ENCODE measurements at regions not wholly inside any gene's neighbourhood (a gene's known extent, or its start where the extent isn't known, plus 50 kb on each side); places are given as distances from the start of the nearest gene placed in this dataset.
A peak's percentile ranks its signal among the peaks of the same experiment; 100 is the strongest.
"Not testable (repeated sequence)": the region's sequence is repeated elsewhere in the genome, so short reads cannot be mapped to it uniquely, and the experiment has no call there.

DNA sequence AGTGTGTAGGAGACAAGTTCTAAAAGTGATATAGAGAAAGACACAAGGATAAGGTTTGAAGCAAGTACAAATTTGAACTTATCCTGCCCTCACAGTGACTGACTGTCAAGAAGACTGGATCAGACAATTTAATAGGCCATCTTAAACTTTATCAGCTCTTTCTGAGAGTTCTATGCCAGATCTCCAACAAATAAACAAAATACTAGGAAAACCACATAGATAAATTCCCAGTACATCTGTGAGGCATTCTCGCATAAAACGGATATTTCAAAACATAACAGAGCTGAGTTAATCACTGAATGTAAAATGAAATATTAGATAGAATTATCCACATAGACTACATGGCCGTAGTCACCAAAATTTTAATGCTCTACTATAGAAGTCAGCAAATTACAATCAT, 120.9 kb upstream of the LUZP2 start:
- DNase-seq, result no peak

DNA sequence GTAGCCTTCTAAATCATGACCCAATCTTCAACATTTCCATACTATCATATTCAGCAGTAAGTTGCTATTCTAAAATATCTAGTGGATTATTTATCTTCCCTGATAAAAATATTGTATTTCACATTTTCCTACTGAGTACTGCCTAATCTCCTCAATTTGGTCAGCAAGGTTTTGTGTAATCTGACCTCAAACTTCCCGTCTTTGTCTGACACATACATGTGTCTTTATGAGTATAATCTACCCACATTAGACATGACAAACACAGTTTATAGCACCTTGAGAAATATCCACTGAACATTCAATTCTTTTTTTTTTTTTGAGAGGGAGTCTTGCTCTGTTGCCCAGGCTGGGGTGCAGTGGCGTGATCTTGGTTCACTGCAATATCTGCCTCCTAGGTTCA, 113.7 kb upstream of the LUZP2 start:
- no peak for DNase-seq

DNA sequence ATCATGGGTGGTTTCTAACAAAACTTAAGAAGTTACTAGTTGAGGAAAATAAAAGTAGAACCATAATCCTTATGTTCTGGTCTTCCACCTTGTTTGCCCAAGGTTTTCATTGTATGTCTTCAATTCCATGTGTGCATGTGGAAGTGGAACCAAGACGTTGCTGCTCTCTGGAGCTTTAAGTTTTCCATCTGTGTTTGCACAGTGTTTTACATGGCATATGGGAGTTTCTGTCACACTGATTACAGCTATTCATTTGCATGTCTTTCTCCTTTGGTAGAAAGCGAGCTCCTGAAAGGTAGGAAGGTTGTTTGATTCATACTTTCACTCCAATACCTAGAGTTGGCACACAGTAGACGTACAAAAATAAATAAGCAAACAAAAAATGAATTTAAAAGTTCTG, 112.6 kb upstream of the LUZP2 start:
- no peak for DNase-seq

DNA sequence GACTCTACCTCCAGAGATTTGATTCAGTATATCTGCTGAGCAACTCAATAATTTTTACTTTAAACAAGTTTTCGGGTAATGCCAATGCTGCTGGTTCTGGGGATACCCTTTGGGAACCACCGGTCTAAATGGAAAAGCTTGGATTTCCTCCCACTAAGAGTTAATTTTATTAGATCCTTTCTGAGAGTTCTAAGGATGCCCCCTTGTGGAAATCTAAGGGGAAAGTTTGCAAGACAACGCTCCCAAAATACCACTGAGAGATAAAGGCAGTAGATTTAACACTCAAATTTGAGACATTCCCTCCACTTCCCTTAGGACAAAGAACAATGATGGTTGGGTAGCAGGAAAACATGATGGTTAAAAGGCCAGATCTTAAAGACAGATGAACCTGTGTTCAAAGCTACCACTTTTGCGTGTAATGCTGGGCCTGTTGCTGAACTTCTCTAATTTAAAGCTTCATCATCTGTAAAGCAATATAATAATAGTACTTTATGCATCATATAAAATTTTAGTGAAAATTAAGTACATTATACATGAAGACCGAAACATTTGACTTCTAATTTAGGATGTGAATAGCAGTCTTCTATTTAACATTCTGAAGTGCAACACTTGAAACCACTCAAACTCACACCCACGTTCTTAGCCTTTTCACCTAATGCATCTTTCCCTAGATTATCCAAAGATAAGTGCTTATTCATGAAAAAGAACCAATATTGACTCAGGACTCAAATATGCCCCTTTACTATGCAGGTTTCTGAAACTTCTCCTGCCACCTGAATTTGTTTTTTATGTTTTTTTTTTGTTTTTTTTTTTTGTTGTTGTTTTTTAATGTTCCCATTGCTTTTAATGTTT, 110.1 kb upstream of the LUZP2 start:
- peak; percentile 29 to 34 for DNase-seq

DNA sequence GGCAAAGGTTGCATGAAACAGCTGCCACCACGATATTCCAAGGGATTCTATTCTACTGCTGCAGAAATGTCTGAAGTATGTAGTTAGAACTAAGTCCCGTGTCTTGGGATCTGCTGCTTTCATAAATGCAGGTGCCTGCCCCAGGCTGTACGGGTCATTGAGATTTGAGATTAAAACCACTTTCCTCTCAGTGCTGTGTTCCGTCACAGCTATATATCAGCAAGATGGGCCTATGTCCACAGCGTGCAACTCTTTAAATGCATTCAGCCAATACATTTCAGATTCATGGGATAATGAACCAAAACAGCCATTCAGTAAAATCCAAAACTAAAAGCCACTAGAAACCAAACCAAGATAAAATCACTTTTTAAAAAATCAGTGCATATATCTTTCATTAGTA, 107.3 kb upstream of the LUZP2 start:
- no peak for DNase-seq

DNA sequence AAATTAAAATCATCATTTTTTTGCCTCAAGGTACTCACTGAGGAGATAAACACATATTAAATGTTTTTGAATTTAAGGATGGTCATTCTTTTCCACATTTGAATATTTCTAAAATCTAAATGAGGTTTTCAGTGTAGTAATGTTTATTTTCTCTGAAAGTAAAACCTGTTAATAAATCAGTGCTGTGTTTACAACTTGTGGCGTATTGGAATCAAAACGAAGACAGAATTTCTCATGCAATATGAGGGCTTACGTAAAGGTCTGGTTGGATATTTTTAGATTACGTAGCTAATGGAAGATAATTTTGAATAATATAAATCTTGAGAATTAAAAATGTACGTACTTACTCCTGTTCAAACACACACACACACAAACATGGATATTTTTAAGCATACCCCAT, 106.8 kb upstream of the LUZP2 start:
- no peak for DNase-seq

DNA sequence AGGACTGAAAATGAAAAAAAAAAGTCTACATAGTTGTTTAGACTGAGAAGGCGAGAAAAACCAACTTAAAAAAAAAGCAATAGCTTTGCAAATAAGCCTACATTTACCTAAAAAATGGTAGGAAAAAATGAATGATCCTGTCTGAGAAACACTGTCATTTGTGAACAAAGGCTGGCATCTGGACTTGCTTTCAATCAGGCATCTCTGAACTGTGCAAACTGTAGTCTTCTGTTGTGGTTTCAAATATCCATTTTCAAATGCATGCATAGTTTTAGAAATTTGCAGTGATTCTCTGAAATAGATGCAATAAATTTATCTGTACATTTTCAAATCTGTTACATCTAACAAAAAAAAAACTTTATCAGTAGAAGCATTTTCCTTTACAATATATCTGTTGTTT, 106.1 kb upstream of the LUZP2 start:
- DNase-seq, result no peak

DNA sequence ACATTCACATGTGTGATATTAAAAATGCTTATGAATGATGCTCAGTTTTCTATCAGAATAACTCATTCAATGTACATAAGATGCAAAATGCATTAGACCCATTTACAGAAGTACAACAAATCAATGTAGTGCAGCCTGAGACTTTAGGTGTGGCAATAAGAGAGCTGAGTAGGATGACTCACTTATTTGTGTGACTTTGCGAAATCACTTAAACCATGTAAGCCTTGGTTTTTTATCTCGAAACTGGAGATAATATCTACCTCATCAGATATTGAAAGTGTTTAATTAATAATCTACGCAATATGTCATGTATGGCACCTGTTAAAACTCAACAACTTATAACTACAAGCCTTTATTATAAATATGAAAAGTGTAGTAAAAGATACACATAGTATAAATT, 105.7 kb upstream of the LUZP2 start:
- DNase-seq, result no peak

DNA sequence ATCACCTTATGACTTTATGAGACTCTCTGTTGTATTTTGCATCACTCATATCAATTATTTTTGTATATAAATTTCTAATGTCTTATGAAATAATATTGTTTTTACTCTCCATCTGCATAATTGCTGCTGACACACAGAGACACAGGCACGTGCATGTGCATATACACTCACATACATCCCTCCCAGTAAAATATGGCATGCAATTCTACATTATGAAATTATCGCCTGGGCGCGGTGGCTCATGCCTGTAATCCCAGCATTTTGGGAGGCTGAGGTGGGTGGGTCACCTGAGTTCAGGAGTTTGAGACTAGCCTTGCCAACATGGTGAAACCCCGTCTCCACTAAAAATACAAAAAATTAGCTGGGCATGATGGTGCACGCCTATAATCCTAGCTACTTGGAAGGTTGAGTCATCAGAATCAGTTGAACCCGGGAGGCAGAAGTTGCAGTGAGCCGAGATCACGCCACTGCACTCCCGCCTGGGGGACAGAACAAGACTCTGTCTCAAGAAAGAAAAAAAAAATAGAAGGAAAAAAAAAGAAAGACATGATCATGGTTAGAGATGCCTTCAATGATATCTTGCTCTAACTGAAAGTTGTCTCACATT, 96.7 kb upstream of the LUZP2 start:
- no peak for DNase-seq

DNA sequence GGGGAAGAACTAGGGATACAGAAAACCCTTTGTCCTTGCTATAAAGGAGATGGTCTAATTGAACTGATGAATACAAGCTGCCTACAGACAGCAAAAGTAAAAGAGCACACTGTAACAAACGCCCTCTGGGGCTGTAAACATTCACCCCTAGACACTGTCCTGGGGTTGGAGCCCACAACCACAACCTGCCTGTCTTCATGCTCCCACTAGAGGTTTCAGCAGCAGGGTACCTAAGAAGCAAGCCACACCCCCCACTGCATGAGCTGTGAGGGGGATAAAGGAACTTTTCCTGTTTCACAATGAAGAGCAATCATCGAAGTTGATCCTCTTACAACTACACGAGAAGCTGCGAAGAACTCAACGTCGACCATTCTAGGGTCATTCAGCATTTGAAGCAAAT, 90.5 kb upstream of the LUZP2 start:
- no peak for DNase-seq

DNA sequence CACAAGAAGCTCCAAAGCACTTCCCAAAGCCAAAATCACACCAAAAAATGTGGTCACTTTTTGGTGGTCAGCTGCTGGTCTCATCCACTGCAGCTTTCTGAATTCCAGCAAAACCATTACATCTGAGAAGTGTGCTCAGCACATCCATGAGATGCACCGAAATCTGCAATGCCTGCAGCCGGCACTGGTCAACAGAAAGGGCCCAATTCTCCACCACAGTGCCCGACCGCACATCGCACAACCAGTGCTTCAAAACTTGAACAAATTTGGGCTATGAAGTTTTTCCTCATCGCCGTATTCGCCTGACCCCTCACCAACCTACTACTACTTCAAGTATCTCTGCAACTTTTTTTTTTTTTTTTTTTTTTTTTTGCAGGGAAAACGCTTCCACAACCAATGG, 89.9 kb upstream of the LUZP2 start:
- DNase-seq, result no peak

DNA sequence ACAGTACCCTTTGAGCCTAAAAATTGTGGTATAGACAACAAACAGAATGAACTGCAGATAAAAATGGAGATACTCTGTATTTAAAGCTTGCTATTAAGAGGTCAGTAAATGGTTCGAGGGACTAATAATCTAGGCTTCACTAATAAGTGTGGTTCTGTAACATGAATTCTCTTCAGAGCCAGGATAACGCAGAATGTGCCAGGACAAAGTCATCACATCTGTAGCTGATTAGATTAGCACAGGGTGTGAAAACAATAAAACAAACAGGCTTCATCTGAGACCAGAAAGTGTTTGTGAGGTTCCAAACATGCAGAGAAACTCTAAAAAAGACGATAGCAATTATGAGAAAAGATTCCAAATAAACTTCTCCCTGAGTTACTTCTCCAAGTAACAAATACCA, 89.1 kb upstream of the LUZP2 start:
- DNase-seq, result no peak

DNA sequence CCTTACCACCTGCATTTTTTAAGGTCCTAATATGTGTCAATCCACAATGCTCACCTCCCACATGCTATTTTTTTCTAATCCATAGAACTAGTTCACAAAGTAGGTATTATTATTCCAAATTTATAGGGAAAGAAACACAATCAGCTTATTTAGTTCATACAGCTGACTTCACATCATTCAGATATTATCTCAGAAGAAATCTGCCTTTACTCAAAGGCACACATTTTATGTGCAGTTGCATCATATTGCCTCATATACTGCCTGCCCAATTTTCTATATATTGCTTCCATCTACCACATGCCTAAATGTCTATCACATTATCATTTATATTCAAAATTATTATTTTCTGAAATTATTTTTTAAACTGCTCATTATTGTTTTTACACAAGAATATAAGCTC, 88.7 kb upstream of the LUZP2 start:
- no peak for DNase-seq

DNA sequence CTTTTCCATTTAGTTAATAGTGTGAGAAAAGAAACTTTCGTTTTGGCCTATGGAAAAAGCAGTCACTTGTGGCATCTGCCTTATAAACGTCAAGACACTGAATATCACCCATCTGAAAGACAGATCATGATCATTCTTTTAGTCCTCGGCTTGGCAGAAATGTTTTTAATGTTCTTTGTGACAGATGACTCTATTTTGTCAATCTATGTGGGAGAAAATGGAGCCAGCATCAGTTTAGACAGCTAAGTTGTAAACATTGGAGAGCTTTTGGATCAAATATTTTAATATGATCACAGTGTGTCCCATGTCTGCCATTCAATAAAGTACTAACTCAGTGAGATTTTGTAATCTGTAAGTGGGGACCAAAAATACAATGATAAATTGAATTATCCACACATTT, 85.1 kb upstream of the LUZP2 start:
- no peak for DNase-seq

DNA sequence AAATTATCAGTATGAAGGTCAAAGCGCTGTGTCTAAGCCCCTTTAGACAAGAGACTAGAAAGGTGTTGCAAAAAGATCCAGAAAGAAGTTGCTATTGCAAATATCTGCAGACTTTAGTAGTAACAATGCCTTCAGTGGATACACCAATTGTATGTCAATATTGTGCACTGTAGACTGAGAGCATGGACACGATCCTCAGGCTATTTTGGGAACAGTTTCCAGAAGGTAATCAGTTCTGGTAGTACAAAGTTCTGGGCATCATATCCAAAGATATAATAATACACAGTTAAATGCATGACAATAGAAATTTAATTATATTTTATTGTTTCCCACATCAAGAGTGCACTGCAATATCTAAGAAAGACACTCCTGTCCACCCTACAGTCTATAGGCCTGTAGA, 84.1 kb upstream of the LUZP2 start:
- DNase-seq, result no peak

DNA sequence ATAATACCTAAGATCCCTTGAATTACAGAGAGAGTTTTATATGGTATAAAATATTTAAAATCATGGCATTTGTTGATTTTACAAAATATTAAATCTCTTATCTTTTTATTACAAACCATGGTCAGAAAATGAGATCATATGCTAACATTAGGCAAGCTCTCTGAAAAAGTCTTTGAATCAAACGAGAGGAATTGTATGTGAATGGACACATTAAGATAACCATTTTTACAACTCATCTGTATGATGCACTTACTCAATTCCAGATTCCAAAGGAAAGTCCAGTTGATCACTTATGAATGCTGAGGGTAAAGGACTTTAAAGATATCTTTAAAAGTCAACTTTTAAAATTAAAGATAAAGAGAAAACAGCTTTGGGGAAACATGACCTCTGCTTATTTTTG, 83.5 kb upstream of the LUZP2 start:
- DNase-seq, result no peak

DNA sequence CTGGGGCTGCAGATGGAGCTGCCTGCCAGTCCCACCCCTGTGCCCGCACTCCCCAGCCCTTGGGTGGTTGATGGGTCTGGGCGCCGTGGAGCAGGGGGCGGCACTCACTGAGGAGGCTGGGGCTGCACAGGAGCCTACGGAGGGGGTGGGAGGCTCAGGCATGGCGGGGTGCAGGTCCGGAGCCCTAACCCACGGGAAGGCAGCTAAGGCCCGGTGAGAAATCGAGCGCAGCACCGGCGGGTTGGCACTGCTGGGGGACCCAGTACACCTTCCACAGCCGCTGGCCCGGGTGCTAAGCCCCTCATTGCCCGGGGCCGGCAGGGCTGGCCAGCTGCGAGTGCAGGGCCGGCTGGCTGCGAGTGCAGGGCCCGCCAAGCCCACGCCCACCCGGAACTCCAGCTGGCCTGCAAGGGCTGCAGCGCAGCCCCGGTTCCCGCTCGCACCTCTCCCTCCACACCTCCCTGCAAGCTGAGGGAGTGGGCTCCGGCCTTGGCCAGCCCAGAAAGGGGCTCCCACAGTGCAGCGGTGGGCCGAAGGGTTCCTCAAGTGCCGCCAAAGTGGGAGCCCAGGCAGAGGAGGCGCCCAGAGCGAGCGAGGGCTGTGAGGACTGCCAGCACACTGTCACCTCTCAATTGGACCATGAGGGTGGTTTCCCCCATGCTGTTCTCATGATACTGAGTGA, 80.8 kb upstream of the LUZP2 start:
- DNase-seq, result not testable (repeated sequence)

DNA sequence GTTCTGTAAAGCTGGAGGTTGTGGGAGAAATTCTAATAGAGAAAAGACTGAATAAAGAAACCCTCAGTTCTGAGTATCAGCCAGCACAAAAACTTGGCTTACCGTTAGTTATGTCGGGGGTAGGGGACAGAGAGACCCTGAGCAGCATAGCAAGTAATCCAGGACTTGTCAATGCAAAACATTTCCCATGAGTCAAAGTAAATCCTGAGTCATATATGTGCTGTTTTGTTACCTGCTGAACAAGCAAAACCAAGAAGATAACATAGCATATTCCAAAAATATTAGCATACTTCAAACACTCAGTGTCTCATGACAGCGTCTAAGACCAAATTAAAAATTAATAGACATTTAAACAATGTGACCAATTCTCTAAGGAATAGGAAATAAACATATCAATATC, 75.1 kb upstream of the LUZP2 start:
- DNase-seq, result no peak

DNA sequence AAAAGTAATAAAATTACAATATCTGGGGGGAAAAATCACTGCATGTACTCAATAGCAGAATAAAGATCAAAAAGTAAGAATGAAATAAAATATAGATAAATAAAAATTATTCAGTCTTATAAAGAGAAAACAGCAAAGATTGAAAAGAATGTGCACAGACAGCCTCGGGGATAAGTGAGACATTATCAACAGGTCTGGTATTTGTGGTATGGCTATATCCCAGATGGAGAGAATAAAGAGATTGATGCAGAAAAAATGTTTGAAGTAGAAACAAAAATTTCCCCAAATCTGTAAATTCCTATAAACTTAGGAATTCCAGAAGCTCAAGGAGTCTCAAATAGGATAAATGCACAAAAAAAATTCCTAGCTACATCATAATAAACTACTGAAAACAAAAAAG, 74.5 kb upstream of the LUZP2 start:
- no peak for DNase-seq

DNA sequence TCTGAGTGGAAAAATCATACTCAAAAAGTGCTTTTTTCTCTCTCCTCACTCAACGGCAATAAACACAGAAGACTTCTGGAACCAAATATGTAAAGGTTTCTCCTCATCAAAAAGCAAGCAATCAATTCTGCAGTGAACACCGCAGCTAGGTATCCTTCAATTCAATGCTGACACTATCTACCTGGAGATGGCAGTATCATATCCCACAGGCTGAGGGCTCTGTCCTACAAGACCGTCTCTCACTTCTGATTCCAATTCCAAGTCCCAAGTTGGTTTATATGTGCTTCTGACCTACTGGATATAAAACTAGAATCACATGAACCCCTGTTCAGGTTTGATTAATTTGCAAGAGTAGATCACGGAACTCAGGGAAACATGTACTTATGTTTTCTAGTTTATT, 59.7 kb upstream of the LUZP2 start:
- no peak for DNase-seq
